ENCODE measurements at regions not wholly inside any gene's neighbourhood (a gene's known extent, or its start where the extent isn't known, plus 50 kb on each side); places are given as distances from the start of the nearest gene placed in this dataset.

GRCh38 chr1:173426057-173426456 is 51.1 kb upstream of the PRDX6 start:
- no peak overlapping the region for H3K4me3 ChIP-seq (ENCODE audit: low read depth in 1 of 2, low read length in 2 of 2)
- no peaks in the 10 kb centered on the region for H3K36me3 ChIP-seq (ENCODE audit: control insufficient read depth in 1 of 2, insufficient read depth in 2 of 2, low read length in 2 of 2)
- no peaks in the 10 kb centered on the region for H3K9me3 ChIP-seq (ENCODE audit: control insufficient read depth in 1 of 2, low read length in 2 of 2)
- peaks cover 7 to 19% of the 10 kb centered on the region in 2 donors for H3K4me1 ChIP-seq (ENCODE audit: control insufficient read depth in 1 of 2, insufficient read depth in 2 of 2, low read length in 2 of 2)
- no peaks in the 10 kb centered on the region for H3K27me3 ChIP-seq (ENCODE audit: low read depth, low read length)
- no peak overlapping the region for H3K27ac ChIP-seq (ENCODE audit: low read length)

GRCh38 chr1:173427146-173428054 is 49.7 kb upstream of the PRDX6 start:
- Histone ChIP-seq H3K27me3 (ENCODE audit: low read depth, low read length) (no peaks in the 10 kb centered on the region), H3K9me3 (ENCODE audit: control insufficient read depth in 1 of 2, low read length in 2 of 2) (no peaks in the 10 kb centered on the region), H3K4me1 (ENCODE audit: control insufficient read depth in 1 of 2, insufficient read depth in 2 of 2, low read length in 2 of 2) (peaks cover 7 to 22% of the 10 kb centered on the region in 2 donors), H3K36me3 (ENCODE audit: control insufficient read depth in 1 of 2, insufficient read depth in 2 of 2, low read length in 2 of 2) (no peaks in the 10 kb centered on the region), H3K4me3 (ENCODE audit: low read depth in 1 of 2, low read length in 2 of 2) (no peak overlapping the region), H3K27ac (ENCODE audit: low read length) (no peak overlapping the region)

All from muscle layer of duodenum (tissue), 2 donors.